ENCODE measurements at regions not wholly inside any gene's neighbourhood (a gene's known extent, or its start where the extent isn't known, plus 50 kb on each side); places are given as distances from the start of the nearest gene placed in this dataset.

GRCh38 chr2:30368258-30368657 is 78.8 kb upstream of the LCLAT1 start:
- Mint-ChIP-seq H3K27me3 (ENCODE audit: low read depth) (no peaks in the 10 kb centered on the region; the same call in 1 of the 2 replicates), H3K27ac (no peak overlapping the region), H3K4me1 (no peaks in the 10 kb centered on the region), H3K4me3 (no peak overlapping the region), H3K9me3 (no peaks in the 10 kb centered on the region), H3K36me3 (ENCODE audit: insufficient read depth in 1 of 3, low read depth in 3 of 3) (no peaks in the 10 kb centered on the region)
- no peak overlapping the region for H2AFZ ChIP-seq (ENCODE audit: low read length)
- no peak overlapping the region for H2BK15ac ChIP-seq (ENCODE audit: low read depth, low read length)
- H4K8ac ChIP-seq (replicated peaks; ENCODE audit: insufficient read length, low read depth, low read length), result no peak overlapping the region
- TF ChIP-seq CTCF (conservative IDR thresholded peaks at IDR 0.05), result no peak
- H3K56ac ChIP-seq (ENCODE audit: insufficient read length, low read depth, low read length), result no peak overlapping the region
- H4K20me1 ChIP-seq (ENCODE audit: control insufficient read depth, insufficient read depth, insufficient read length), result no peaks in the 10 kb centered on the region
- H3T11ph ChIP-seq (ENCODE audit: low read length), result no peak overlapping the region
- no peak overlapping the region for H3K27ac ChIP-seq (ENCODE audit: insufficient read length, low read depth, low read length)
- H2BK5ac ChIP-seq (ENCODE audit: insufficient read length, low read length), result no peak overlapping the region
- no peaks in the 10 kb centered on the region for H3K79me2 ChIP-seq (ENCODE audit: insufficient read depth, low read length)
- no peaks in the 10 kb centered on the region for H3K23me2 ChIP-seq (ENCODE audit: insufficient read length, low read depth, low read length, poor library complexity, severe bottlenecking)
- H2AK5ac ChIP-seq (ENCODE audit: insufficient read length, low read length), result no peak overlapping the region
- no peaks in the 10 kb centered on the region for H3K9me3 ChIP-seq (ENCODE audit: control insufficient read depth, low read depth, low read length)
- H3K27me3 ChIP-seq (ENCODE audit: insufficient read depth, low read length), result no peaks in the 10 kb centered on the region
- H2BK120ac ChIP-seq (ENCODE audit: low read depth, low read length, poor library complexity, severe bottlenecking), result no peak overlapping the region
- H3K23ac ChIP-seq (ENCODE audit: insufficient read length, low read depth, low read length), result no peak overlapping the region
- H2BK12ac ChIP-seq (ENCODE audit: insufficient read length, low read depth, low read length), result no peak overlapping the region
- no peak overlapping the region for H4K5ac ChIP-seq (ENCODE audit: insufficient read length, low read depth, low read length)
- no CpG with 5 or more reads among the region's 5 CpGs for WGBS (ENCODE audit: extremely low coverage, insufficient read length, low lambda C conversion rate)
- no peak overlapping the region; the same call in 1 of the 2 replicates for H3K14ac ChIP-seq (ENCODE audit: insufficient read depth, low read length)
- H2BK20ac ChIP-seq (ENCODE audit: low read depth, low read length, poor library complexity, severe bottlenecking), result no peak overlapping the region
- H3K9ac ChIP-seq (ENCODE audit: extremely low read depth, insufficient read length, low read length), result no peak overlapping the region
- no peak for DNase-seq
- H3K18ac ChIP-seq (ENCODE audit: insufficient read length, low read depth, low read length), result no peak overlapping the region
- H3K79me1 ChIP-seq (ENCODE audit: insufficient read depth, low read depth, low read length, poor library complexity, severe bottlenecking), result no peaks in the 10 kb centered on the region
- H3K4ac ChIP-seq (ENCODE audit: low read depth, low read length), result no peak overlapping the region
- H3K4me1 ChIP-seq (ENCODE audit: insufficient read depth, low read length), result no peaks in the 10 kb centered on the region
- no peak overlapping the region for H3K4me2 ChIP-seq (ENCODE audit: insufficient read depth, insufficient read length, low read length)
- no peak overlapping the region for H4K91ac ChIP-seq (ENCODE audit: insufficient read length, low read depth, low read length)
